Mucosa of gallbladder (tissue), 1 donor: ENCODE measurements at regions not wholly inside any gene's neighbourhood (a gene's known extent, or its start where the extent isn't known, plus 50 kb on each side); places are given as distances from the start of the nearest gene placed in this dataset.

Experiments
- DNase-seq: peaks from one replicate; pipeline ENCODE4 v3.0.0-alpha.2; 2020; ENCODE audit warnings: low spot score
- donor health status: DM: no; HTN: no; CAD: no.

GRCh38 chr3:178147001-178147400 is 389.2 kb upstream of the KCNMB2 start:
- no peak for DNase-seq

DNA sequence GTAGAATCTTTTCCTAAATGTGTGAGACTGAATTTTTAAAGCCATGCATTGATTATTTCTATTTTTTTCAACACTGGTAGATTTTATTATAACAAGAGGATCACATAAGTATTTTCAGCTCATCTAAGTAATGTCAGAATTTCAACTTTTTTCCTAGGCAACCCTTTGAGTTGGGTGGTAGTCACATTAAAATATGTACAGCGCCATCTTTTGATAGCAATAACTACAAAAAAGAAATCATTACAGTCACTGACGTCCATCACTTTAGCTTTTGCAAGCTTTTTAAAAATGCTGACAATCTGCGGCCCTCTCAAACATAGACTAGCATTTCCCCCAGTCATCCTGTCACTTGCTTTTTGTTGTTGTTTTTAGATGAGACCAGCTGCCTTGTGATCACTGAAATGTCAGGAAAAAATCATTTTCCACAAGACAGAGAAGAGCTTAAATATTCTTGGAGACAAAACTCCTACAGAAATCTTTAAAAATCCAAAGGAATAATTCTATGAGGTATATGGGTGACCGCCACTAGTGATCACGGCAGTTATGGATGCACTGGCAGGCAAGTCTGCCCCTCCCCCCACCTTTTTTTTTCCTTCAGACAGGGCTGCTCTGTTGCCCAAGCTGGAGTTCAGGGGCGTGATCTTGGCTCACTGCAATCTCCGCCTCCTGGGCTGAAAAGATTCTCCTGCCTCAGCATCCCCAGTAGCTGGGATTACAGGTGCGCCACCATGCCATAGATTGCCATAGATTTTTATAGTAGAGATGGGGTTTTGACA is 384.0 kb upstream of the KCNMB2 start:
- no peak for DNase-seq

DNA sequence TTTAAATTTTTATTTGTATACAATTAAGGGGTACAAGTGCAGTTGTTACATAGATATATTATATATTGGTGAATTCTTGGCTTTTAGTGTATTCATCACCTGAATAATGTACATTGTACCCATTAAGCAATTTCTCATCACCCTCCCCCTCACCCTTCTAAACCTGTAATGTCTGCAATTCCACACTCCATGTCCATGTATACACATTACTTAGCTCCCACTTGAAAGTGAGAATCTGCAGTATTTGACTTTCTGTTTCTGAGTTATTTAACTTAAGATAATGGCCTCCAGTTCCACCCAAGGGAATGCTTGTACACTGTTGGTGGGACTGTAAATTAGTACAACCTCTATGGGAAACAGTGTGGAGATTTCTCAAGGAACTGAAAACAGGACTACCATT is 383.2 kb upstream of the KCNMB2 start:
- no peak for DNase-seq

- no peak for DNase-seq
Measured at GRCh38 chr3:178155521-178155920, 380.7 kb upstream of the KCNMB2 start.

- no peak for DNase-seq
Measured at GRCh38 chr3:178156301-178156700, 379.9 kb upstream of the KCNMB2 start.

GRCh38 chr3:178159691-178160220 is 376.5 kb upstream of the KCNMB2 start:
- no peak for DNase-seq

DNA sequence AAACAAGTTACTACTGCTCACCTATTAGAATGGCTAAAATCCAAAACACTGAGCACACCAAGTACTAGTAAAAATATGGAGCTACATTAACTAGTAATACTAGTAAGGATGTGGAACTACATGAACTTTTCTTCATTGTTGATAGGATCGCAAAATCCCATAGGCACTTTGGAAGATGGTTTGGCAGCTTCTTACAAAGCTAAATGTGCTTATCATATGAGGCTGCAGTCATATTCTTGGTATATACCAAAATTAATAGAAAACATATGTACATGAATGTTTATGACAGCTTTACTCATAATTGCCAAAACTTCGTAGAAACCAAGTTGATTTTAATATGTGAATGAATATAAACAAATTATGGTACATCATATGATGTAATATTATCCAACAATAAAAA is 366.8 kb upstream of the KCNMB2 start:
- DNase-seq = no peak

DNA sequence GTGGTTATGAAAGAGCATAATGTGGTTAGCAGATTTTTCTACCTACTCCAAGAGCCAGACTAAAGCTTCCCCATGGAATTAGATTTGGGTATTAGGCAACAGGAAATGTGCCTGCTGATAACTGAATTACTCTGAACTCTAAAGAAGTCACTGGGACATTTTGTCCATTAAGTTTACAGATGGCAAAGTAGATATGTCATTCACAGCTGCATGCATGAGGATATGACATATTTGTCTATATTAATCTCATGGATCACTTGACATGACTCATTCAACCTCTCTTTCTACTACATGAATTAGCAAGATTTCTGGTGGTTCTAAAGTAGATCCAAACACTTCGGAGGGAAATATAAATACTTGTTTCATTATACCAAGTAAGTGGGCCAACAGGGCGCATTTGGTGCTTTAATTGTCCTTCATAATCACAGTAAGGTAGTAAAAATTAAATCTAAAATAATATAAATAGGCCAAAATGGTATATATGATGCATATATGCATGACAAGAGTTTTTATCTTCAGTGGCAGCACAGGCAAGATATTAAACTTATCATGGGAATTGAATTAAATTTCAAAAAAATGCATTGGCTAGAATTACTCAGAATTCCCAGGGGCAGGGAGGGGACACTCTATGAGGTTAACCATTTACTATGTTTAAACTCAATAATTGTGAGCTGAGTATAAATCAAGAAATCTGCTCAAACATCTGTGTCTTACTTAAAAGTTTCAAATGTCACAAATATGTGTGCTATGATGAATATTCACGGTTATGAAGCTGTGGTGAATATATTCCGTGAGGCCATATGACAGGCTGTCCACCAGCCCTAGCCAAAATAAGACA is 365.3 kb upstream of the KCNMB2 start:
- DNase-seq = no peak

DNA sequence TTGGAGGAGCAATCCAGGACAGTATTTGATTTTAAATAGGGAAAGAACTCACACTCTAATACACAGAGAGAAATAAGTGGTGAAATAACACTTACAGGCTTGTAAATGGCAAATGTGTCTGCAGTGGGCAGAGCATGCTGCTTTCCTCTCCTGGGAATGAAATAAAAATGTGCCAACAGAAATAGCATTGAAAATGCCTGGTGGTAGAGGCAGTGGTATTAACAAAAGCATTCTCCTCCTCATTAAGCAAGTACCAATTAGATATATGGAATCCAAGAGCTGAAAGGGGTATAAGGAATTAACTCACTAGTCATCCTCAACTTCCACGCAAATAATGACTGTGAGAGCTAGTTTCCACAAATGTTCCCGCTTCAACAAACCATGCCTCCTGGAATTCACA is 364.1 kb upstream of the KCNMB2 start:
- no peak for DNase-seq

DNA sequence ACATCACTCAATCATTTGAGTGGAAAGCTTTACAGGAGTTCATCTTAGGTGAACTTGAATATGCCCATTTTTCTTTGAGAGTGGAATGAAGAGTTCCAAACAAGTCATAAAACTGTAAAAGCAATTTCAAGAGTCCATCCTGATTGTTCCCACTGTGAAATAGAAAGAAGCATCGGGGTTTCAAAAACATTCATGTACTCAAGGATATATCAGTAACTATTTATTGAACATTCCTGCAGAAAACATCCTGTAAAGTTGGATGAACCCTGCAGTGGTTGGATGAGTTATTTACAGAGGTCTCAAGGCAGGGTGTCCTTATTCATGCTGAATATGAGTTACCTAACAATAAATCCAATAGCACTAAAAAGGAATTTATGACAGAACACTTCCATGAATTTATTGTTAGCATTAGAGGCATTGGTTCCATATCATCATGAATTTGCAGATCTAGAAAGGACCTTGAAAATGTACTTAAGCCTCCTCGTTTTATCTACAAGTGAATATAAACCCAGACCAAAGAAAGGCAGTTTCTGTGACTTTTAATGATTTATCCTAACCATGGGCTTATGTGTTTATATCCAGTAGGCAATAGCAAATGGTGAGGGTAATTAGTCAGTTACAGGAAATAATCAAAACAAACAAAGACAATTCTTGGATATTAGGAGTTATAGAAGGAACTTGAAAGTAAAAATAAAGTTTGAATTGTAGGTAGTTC is 361.9 kb upstream of the KCNMB2 start:
- no peak for DNase-seq

DNA sequence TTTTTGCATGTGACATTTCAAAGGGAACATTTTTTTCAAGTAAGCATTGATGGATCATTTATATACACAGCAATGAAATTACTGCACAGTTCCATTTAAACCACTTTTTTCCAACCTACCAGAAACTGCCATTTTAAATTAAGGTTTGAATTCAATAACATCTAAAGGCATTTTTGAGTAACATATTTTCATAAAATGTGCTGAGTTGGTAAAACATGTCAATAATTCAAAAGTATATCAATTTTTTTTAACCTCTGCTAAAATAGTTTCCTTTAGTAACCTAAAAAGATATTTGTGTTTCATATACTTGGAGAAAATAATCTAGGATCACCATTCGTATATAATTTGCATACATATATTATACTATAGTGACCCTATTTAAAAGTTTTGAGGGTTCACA is 355.1 kb upstream of the KCNMB2 start:
- DNase-seq = no peak

- DNase-seq = no peak
Measured at GRCh38 chr3:178181784-178182183, 354.5 kb upstream of the KCNMB2 start.

GRCh38 chr3:178182337-178182779 is 353.9 kb upstream of the KCNMB2 start:
- DNase-seq = no peak

GRCh38 chr3:178184833-178185232 is 351.4 kb upstream of the KCNMB2 start:
- no peak for DNase-seq

- DNase-seq = no peak
Measured at GRCh38 chr3:178186666-178187065, 349.6 kb upstream of the KCNMB2 start.

DNA sequence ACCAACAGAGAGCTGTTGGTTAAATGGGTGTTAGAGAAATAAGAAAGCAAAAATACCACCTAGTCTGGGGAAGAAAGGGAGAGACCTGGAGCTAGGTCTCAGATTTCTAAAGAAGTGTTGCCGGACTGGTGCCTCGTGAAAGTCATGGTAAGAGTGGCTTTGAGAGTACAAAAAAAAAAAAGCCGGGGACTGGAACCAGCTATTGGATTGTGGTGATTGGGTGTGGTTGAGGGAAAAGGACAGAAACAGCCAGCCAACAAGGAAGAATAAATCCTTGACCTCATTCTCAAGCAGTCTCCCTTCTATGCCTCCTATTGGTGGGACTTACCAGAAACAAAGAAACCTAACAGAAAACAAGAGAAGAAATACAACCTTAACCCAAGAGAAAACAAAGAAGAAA is 346.4 kb upstream of the KCNMB2 start:
- no peak for DNase-seq

- no peak for DNase-seq
Measured at GRCh38 chr3:178193846-178194245, 342.4 kb upstream of the KCNMB2 start.

GRCh38 chr3:178194539-178194938 is 341.7 kb upstream of the KCNMB2 start:
- DNase-seq = no peak

DNA sequence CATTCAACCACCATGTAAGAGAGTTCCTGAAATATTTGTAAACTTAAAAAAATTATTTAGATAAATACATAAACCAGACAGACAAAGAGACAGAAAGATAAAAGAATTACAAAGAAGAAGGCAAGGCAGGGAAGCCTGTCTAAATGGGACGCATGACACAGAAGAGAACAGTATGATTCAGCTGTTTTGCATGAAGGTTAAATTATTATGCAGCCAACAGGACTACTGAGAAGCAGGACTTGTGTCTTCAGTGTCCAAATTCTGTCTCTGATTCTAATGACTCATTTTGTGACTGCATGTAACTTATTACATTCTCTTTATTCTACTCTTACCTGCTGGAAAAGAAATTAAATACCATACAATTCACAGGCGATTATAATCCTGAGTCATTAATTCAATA is 340.4 kb upstream of the KCNMB2 start:
- no peak for DNase-seq

- DNase-seq = no peak
Measured at GRCh38 chr3:178198329-178198728, 337.9 kb upstream of the KCNMB2 start.

DNA sequence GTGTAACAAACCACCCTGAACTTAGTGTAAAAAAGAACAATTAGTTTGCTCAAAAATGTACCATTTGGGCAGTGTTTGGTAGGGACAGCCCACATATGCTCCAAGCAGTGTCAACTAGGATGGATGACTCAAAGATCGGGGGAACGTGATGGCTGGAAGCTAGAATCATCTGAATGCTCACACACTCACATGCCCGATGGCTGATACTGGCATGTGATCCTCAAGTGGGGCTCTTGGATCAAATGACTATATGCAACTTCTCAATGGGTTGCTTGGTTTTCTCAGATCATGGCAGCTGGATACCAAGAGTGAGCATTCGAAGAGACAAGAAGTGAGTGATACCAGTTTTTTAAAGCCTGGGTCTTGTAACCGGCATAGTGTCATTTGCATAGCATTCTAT is 335.9 kb upstream of the KCNMB2 start:
- no peak for DNase-seq

GRCh38 chr3:178201714-178202113 is 334.5 kb upstream of the KCNMB2 start:
- DNase-seq = no peak
